ENCODE measurements at regions not wholly inside any gene's neighbourhood (a gene's known extent, or its start where the extent isn't known, plus 50 kb on each side); places are given as distances from the start of the nearest gene placed in this dataset.

- no peak for FAIRE-seq
- H3K4me2 ChIP-seq = no peak overlapping the region
- ATAC-seq = no peak
- no peak overlapping the region for H3K27ac ChIP-seq
- ChIA-PET CTCF (no interaction called here), POLR2A (no interaction called here)
- TF ChIP-seq KDM5A (IDR thresholded peaks at IDR 0.05) = no peak
- TF ChIP-seq ZSCAN20 (CRISPR knock-in tag; IDR thresholded peaks at IDR 0.05) = no peak
- TF ChIP-seq HMGXB4 (CRISPR knock-in tag; IDR thresholded peaks at IDR 0.05; ENCODE audit: borderline replicate concordance) = no peak
- no peak for TF ChIP-seq HOXB5 (CRISPR knock-in tag; IDR thresholded peaks at IDR 0.05)
- no peak for TF ChIP-seq RNF2 (IDR thresholded peaks at IDR 0.05; ENCODE audit: borderline replicate concordance, low read depth)
- TF ChIP-seq HES2 (IDR thresholded peaks at IDR 0.05) = no peak
- no peak for TF ChIP-seq ZNF302 (CRISPR knock-in tag; IDR thresholded peaks at IDR 0.05)
- no peak for TF ChIP-seq FOSL2 (IDR thresholded peaks at IDR 0.05)
- no peak for TF ChIP-seq FOSL2 (CRISPR knock-in tag; IDR thresholded peaks at IDR 0.05)
- no peak for TF ChIP-seq MAZ (IDR thresholded peaks at IDR 0.05; ENCODE audit: borderline replicate concordance, low read depth, low read length)
- TF ChIP-seq ATOH8 (CRISPR knock-in tag; IDR thresholded peaks at IDR 0.05; ENCODE audit: low read depth) = no peak
- TF ChIP-seq RFX5 (IDR thresholded peaks at IDR 0.05) = no peak
- TF ChIP-seq EP300 (IDR thresholded peaks at IDR 0.05) = no peak
- no peak for TF ChIP-seq CEBPB (IDR thresholded peaks at IDR 0.05)
- no peak for TF ChIP-seq HEYL (CRISPR knock-in tag; IDR thresholded peaks at IDR 0.05)
- no peak for TF ChIP-seq ZFP36 (IDR thresholded peaks at IDR 0.05; ENCODE audit: borderline replicate concordance, partially characterized antibody)
- no peak for TF ChIP-seq RAD21 (conservative IDR thresholded peaks at IDR 0.05 in 1 of 2, IDR thresholded peaks at IDR 0.05 in 1 of 2)
- no peak for TF ChIP-seq RARB (CRISPR knock-in tag; IDR thresholded peaks at IDR 0.05)
- no peaks in the 10 kb centered on the region for H3K4me1 ChIP-seq
- H3K9me3 ChIP-seq = no peaks in the 10 kb centered on the region
- WGBS (ENCODE audit: missing lambda C conversion rate) = 18% methylated on average over 3 of the region's 3 CpGs
- DNase-seq (ENCODE audit: low read depth in 1 of 2, low spot score in 1 of 2) = no peak
- no peak overlapping the region for H3K4me3 ChIP-seq
Measured at GRCh38 chr4:136571315-136571714, 961.0 kb downstream of the PCDH18 start.

GRCh38 chr4:136562834-136563233, 969.5 kb downstream of the PCDH18 start:
- ATAC-seq (no peak), FAIRE-seq (no peak), DNase-seq (ENCODE audit: low read depth in 1 of 2, low spot score in 1 of 2) (no peak)
- 35% methylated on average over 1 of the region's 1 CpG for whole genome bisulfite sequencing (ENCODE audit: missing lambda C conversion rate)
- Histone ChIP-seq H3K4me1 (no peaks in the 10 kb centered on the region), H3K27ac (no peak overlapping the region), H3K4me3 (no peak overlapping the region), H3K4me2 (no peak overlapping the region), H3K9me3 (no peaks in the 10 kb centered on the region)
- ChIA-PET CTCF (no interaction called here), POLR2A (no interaction called here)
- no peak for TF ChIP-seq CBX8 (IDR thresholded peaks at IDR 0.05)
- TF ChIP-seq TP53 (CRISPR knock-in tag; IDR thresholded peaks at IDR 0.05) = no peak
- TF ChIP-seq ZNF302 (CRISPR knock-in tag; IDR thresholded peaks at IDR 0.05) = no peak

- DNase-seq (ENCODE audit: low read depth in 1 of 2, low spot score in 1 of 2) (no peak), ATAC-seq (no peak), FAIRE-seq (no peak)
- TF ChIP-seq MAX (IDR thresholded peaks at IDR 0.05) (no peak), FOSB (CRISPR knock-in tag; IDR thresholded peaks at IDR 0.05) (no peak), CBX8 (IDR thresholded peaks at IDR 0.05) (no peak), CBX2 (IDR thresholded peaks at IDR 0.05; ENCODE audit: borderline replicate concordance, low read depth) (no peak), CHD4 (IDR thresholded peaks at IDR 0.05; ENCODE audit: borderline replicate concordance) (no peak), TFCP2L1 (CRISPR knock-in tag; IDR thresholded peaks at IDR 0.05) (no peak), CHD2 (IDR thresholded peaks at IDR 0.05; ENCODE audit: low read length, partially characterized antibody) (no peak), JUN (IDR thresholded peaks at IDR 0.05) (no peak), EP300 (IDR thresholded peaks at IDR 0.05) (no peak), ELK1 (IDR thresholded peaks at IDR 0.05; ENCODE audit: low read depth, low read length) (no peak)
- WGBS (ENCODE audit: missing lambda C conversion rate) = 75% methylated on average over 2 of the region's 4 CpGs
- Histone ChIP-seq H3K4me1 (no peaks in the 10 kb centered on the region), H3K4me3 (no peak overlapping the region), H3K27ac (no peak overlapping the region), H3K9me3 (no peaks in the 10 kb centered on the region), H3K4me2 (no peak overlapping the region)
- POLR2A ChIA-PET = no interaction called here
- CTCF ChIA-PET = no interaction called here
Measured at GRCh38 chr4:136558940-136559494, 973.3 kb downstream of the PCDH18 start.

Data from A549 (cell line).